ENCODE measurements at regions not wholly inside any gene's neighbourhood (a gene's known extent, or its start where the extent isn't known, plus 50 kb on each side); places are given as distances from the start of the nearest gene placed in this dataset.

- 90% methylated on average over 4 of the region's 4 CpGs for WGBS
- no peak overlapping the region for H3K4me3 ChIP-seq (ENCODE audit: low read depth, low read length)
- DNase-seq (ENCODE audit: extremely low spot score) = no peak
- H3K4me1 ChIP-seq (ENCODE audit: insufficient read depth) = no peaks in the 10 kb centered on the region
- H3K36me3 ChIP-seq (ENCODE audit: insufficient read depth) = no peaks in the 10 kb centered on the region
- H3K27ac ChIP-seq (ENCODE audit: low read depth) = no peak overlapping the region
Measured at GRCh38 chr15:70495991-70496599, 267.3 kb downstream of the UACA start.

- no peak overlapping the region for H3K4me3 ChIP-seq (ENCODE audit: low read depth, low read length)
- no peak overlapping the region for H3K27ac ChIP-seq (ENCODE audit: low read depth)
- H3K36me3 ChIP-seq (ENCODE audit: insufficient read depth) = no peaks in the 10 kb centered on the region
- H3K4me1 ChIP-seq (ENCODE audit: insufficient read depth) = no peaks in the 10 kb centered on the region
- DNase-seq (ENCODE audit: extremely low spot score) = peak; percentile 49
- WGBS = 29% methylated on average over 8 of the region's 8 CpGs
Measured at GRCh38 chr15:70494852-70495571, 268.3 kb downstream of the UACA start.

- Histone ChIP-seq H3K4me1 (ENCODE audit: insufficient read depth) (no peaks in the 10 kb centered on the region), H3K36me3 (ENCODE audit: insufficient read depth) (no peaks in the 10 kb centered on the region), H3K27ac (ENCODE audit: low read depth) (no peak overlapping the region), H3K4me3 (ENCODE audit: low read depth, low read length) (no peak overlapping the region)
- 83% methylated on average over 4 of the region's 4 CpGs for WGBS
- no peak for DNase-seq (ENCODE audit: extremely low spot score)
Measured at GRCh38 chr15:70494517-70494851, 268.9 kb downstream of the UACA start.

- H3K4me3 ChIP-seq (ENCODE audit: low read depth, low read length) = no peak overlapping the region
- no peaks in the 10 kb centered on the region for H3K4me1 ChIP-seq (ENCODE audit: insufficient read depth)
- 79% methylated on average over 13 of the region's 13 CpGs for WGBS
- no peak for DNase-seq (ENCODE audit: extremely low spot score)
- H3K36me3 ChIP-seq (ENCODE audit: insufficient read depth) = no peaks in the 10 kb centered on the region
- H3K27ac ChIP-seq (ENCODE audit: low read depth) = no peak overlapping the region
Measured at GRCh38 chr15:70493787-70494516, 269.4 kb downstream of the UACA start.

GRCh38 chr15:70493376-70493775 is 270.0 kb downstream of the UACA start:
- Histone ChIP-seq H3K4me1 (ENCODE audit: insufficient read depth) (no peaks in the 10 kb centered on the region), H3K36me3 (ENCODE audit: insufficient read depth) (no peaks in the 10 kb centered on the region), H3K4me3 (ENCODE audit: low read depth, low read length) (no peak overlapping the region), H3K27ac (ENCODE audit: low read depth) (no peak overlapping the region)
- no peak for DNase-seq (ENCODE audit: extremely low spot score)
- WGBS = 100% methylated on average over 1 of the region's 1 CpG

- no peak for DNase-seq (ENCODE audit: extremely low spot score)
- WGBS = 81% methylated on average over 20 of the region's 20 CpGs
- no peak overlapping the region for H3K4me3 ChIP-seq (ENCODE audit: low read depth, low read length)
- H3K4me1 ChIP-seq (ENCODE audit: insufficient read depth) = no peaks in the 10 kb centered on the region
- H3K27ac ChIP-seq (ENCODE audit: low read depth) = no peak overlapping the region
- H3K36me3 ChIP-seq (ENCODE audit: insufficient read depth) = no peaks in the 10 kb centered on the region
Measured at GRCh38 chr15:70492240-70493177, 270.8 kb downstream of the UACA start.

GRCh38 chr15:70491641-70492040 is 271.7 kb downstream of the UACA start:
- 97% methylated on average over 6 of the region's 6 CpGs for WGBS
- no peak for DNase-seq (ENCODE audit: extremely low spot score)
- no peaks in the 10 kb centered on the region for H3K36me3 ChIP-seq (ENCODE audit: insufficient read depth)

GRCh38 chr15:70491201-70491621 is 272.1 kb downstream of the UACA start:
- no peak overlapping the region for H3K27ac ChIP-seq (ENCODE audit: low read depth)
- no peaks in the 10 kb centered on the region for H3K36me3 ChIP-seq (ENCODE audit: insufficient read depth)
- H3K4me3 ChIP-seq (ENCODE audit: low read depth, low read length) = no peak overlapping the region
- no peaks in the 10 kb centered on the region for H3K4me1 ChIP-seq (ENCODE audit: insufficient read depth)
- DNase-seq (ENCODE audit: extremely low spot score) = no peak
- 68% methylated on average over 6 of the region's 6 CpGs for WGBS

More at GRCh38 chr15:70491641-70492040, 271.7 kb downstream of the UACA start:
- no peak overlapping the region for H3K4me3 ChIP-seq (ENCODE audit: low read depth, low read length)
- H3K4me1 ChIP-seq (ENCODE audit: insufficient read depth) = no peaks in the 10 kb centered on the region
- H3K27ac ChIP-seq (ENCODE audit: low read depth) = no peak overlapping the region

GRCh38 chr15:70490838-70491155 is 272.6 kb downstream of the UACA start:
- WGBS = 80% methylated on average over 7 of the region's 7 CpGs
- no peak for DNase-seq (ENCODE audit: extremely low spot score)
- H3K4me1 ChIP-seq (ENCODE audit: insufficient read depth) = no peaks in the 10 kb centered on the region

GRCh38 chr15:70490148-70490837 is 273.1 kb downstream of the UACA start:
- H3K4me3 ChIP-seq (ENCODE audit: low read depth, low read length) = no peak overlapping the region
- H3K4me1 ChIP-seq (ENCODE audit: insufficient read depth) = no peaks in the 10 kb centered on the region
- no peak for DNase-seq (ENCODE audit: extremely low spot score)
- H3K36me3 ChIP-seq (ENCODE audit: insufficient read depth) = no peaks in the 10 kb centered on the region
- no peak overlapping the region for H3K27ac ChIP-seq (ENCODE audit: low read depth)
- WGBS = 84% methylated on average over 11 of the region's 11 CpGs

More at GRCh38 chr15:70490838-70491155, 272.6 kb downstream of the UACA start:
- Histone ChIP-seq H3K27ac (ENCODE audit: low read depth) (no peak overlapping the region), H3K36me3 (ENCODE audit: insufficient read depth) (no peaks in the 10 kb centered on the region), H3K4me3 (ENCODE audit: low read depth, low read length) (no peak overlapping the region)

GRCh38 chr15:70488941-70489848 is 274.2 kb downstream of the UACA start:
- 87% methylated on average over 15 of the region's 15 CpGs for WGBS
- no peak overlapping the region for H3K4me3 ChIP-seq (ENCODE audit: low read depth, low read length)
- H3K36me3 ChIP-seq (ENCODE audit: insufficient read depth) = no peaks in the 10 kb centered on the region
- DNase-seq (ENCODE audit: extremely low spot score) = no peak
- H3K27ac ChIP-seq (ENCODE audit: low read depth) = no peak overlapping the region
- H3K4me1 ChIP-seq (ENCODE audit: insufficient read depth) = no peaks in the 10 kb centered on the region

- H3K36me3 ChIP-seq (ENCODE audit: insufficient read depth) = no peaks in the 10 kb centered on the region
- no peak overlapping the region for H3K4me3 ChIP-seq (ENCODE audit: low read depth, low read length)
- no peak overlapping the region for H3K27ac ChIP-seq (ENCODE audit: low read depth)
- H3K4me1 ChIP-seq (ENCODE audit: insufficient read depth) = no peaks in the 10 kb centered on the region
- WGBS = 44% methylated on average over 6 of the region's 6 CpGs
- no peak for DNase-seq (ENCODE audit: extremely low spot score)
Measured at GRCh38 chr15:70488002-70488605, 275.3 kb downstream of the UACA start.
